Prostate gland (tissue), 1 donor: ENCODE measurements at regions not wholly inside any gene's neighbourhood (a gene's known extent, or its start where the extent isn't known, plus 50 kb on each side); places are given as distances from the start of the nearest gene placed in this dataset.

Source experiments
- POLR2A ChIP-seq: fragments of 450-650 bp; IDR thresholded peaks from one replicate; pipeline ENCODE4 v1.6.1; 2016; ENCODE audit warnings: antibody characterized with exemption, mild to moderate bottlenecking
- POLR2AphosphoS5 ChIP-seq: sonication (generic); formaldehyde crosslinking; IDR thresholded peaks from one replicate; pipeline ENCODE4 v1.6.1; 2017; ENCODE audit warnings: antibody characterized with exemption

GRCh38 chr18:30819619-30820018 is 222.9 kb downstream of the DSC3 start:
- TF ChIP-seq POLR2A = no peak
- TF ChIP-seq POLR2AphosphoS5 = no peak
